ENCODE measurements at regions not wholly inside any gene's neighbourhood (a gene's known extent, or its start where the extent isn't known, plus 50 kb on each side); places are given as distances from the start of the nearest gene placed in this dataset.

DNA sequence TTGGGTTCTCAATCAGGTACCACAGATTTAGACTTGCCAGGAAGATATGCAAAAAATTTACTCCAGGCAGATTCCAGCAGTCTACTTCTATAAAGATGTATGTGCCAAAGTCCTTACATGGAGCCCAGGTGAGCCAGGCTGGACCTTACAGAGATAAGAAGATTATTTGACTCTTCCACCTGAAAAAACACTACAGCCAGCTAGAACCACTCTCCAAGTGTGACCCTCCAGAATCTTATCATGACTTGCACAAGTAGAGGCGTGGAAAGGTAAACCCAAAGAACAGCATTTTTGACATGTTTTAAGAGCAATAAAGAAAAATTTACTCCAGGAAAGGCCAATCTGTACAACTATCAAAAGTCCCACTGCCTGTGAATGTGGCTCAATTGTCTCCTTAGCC lies 146.8 kb upstream of the DPT start:
- DNase-seq, result no peak

DNA sequence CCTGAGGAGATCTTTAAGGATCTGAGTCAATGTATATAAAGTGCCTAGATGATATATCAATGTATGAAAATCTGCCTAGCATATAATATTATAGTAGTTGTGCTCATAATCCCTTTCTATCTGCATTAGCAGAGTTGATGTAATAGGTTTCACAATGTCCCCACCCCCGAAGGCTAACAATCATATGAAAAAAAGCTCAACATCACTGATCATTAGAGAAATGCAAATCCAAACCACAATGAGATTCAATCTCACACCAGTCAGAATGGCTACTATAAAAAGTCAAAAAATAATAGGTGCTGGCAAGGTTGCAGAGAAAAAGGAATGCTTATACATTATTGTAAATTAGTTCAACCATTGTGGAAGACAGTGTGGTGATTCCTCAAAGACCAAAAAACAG lies 147.8 kb upstream of the DPT start:
- no peak for DNase-seq

DNA sequence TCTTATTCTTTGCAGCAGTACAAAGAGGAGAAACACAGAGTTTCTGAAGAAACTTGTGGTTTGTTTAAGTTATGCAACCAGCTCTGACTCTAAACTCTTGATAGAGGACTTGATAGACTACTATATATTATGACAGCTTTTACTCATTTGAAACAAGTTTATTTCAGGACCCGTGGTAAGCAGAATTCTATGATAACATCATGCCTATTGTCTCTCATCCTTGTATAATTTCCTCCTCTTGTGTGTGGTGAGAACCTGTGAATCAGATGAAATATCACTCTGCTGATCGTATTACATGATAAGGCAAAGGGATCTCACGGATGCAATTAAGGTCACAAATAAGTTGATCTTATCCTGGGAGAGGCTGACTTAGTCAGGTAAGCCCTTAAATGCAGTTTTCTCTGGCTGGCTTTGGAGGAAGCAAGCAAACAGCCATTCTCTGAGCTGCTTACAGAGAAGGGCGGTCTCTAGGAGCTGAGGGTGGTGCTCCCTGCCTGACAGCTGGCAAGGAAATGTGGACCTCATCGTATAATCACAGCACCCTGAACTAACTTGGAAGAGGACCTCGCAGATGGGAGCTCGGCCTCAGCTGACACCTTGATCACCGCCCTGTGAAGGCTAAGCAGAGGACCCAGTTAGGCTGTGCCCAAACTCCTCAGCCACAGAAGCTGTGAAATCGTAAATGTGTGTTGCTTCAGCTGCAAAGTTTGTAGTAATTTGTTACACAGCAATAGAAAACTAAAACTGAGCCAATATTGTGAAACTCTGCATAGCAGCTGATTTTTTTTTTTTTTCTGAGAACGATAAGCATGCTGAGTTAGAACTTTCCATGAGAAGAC lies 151.1 kb upstream of the DPT start:
- DNase-seq, result no peak

DNA sequence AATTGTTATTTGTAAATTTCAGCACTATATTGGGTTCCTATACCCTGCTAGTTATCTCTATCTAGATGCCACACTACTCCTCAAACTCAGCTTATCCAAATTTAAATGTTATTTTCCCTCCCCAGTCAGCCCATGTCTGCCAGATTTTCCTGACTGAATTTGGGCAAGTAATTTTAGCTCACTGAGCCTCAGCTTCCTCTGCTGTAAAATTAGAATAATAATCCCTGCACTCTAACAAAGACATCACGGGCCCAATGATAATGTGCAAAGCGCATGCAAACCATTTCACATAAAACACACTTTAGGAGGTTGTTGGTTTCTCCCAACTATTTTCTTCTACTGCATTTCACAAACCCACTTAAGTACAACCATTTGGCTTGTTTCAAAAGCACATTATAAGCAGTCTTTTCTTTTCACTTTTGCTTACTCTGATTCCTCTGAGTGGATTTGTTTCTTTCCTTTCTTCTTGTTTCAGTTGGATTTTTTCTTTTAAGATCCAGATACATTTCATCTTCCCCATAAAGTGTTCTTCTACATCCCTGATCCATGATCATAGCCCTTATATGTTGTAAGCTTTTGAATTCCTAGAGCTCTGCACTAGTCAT lies 152.8 kb upstream of the DPT start:
- no peak for DNase-seq

DNA sequence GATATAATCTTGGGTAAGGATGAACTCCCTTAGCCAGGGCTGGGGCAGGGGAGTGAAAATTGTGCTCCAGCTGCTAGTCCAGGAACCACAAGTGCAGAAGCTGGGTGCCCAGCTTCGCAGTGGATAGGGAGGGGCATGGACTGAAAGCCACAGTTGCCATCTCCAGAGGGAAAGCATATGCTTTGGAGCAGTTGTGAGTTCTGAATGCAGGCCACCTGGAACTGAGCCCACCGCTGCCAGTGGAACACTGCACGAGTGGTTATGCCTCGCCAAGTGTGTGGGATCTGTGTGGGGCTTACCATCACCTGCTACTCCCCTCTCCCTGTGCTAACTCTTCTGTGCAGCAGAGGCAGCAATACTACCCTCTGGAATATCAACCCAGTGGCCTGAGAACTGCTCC lies 158.4 kb upstream of the DPT start:
- no peak for DNase-seq

DNA sequence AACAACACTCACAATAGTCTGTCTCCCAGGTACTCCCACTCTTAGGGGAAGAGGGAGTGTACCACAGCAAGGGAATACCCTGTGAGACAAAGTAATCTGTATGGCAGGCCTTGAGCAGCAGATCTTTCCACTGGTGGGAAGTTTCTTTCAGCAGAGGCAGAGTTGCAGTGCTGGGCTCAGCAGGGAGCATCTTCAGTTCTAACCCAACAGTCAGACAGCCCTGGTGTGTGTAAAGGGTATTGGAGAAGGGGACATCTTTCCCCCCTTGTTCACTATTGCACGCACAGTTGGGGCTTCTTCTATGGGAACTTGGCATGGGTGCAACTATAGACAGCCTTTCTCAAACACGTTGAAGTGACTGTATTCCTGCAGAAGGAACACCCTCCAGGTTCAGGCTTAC lies 159.4 kb upstream of the DPT start:
- no peak for DNase-seq

DNA sequence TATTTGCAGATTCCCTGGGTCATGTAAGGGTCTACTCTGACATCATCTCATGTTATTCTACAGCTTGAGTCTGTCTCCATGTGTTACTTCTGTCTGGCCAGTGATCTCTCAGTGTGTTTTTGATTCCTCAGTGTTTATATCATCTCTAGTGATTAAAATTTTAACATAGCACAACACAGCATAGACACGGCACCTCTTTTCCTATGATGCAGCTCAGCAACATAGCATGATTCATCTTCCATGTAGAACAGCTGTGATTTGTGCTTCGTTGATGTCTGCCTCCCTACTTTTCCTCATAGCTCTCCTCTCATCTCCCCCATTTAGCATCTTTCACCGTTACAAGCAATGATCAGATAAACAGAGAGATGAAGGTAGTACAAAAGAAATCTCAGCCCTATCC lies 163.9 kb upstream of the DPT start:
- no peak for DNase-seq

DNA sequence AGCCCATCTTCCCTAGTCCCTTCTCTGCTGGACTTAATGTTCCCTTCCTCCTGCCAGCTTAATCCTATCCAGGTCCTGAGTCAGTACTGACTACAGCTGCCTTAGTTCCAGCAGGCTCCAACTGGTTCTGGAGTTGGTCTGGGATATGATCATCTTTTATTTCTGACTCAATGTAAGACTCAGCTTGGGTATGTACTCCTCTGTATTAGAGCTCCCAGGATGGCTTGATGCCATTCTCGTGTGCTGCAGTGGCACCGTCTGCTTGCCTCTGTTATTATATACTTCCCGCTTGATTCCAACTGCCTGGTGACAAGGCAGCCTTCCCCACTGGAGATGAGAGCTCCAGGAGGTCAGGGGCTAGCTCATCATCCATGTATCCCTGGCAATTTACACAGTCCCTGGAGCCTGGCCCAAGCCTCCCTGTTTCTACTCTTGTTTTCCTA lies 164.4 kb upstream of the DPT start:
- DNase-seq, result no peak

DNA sequence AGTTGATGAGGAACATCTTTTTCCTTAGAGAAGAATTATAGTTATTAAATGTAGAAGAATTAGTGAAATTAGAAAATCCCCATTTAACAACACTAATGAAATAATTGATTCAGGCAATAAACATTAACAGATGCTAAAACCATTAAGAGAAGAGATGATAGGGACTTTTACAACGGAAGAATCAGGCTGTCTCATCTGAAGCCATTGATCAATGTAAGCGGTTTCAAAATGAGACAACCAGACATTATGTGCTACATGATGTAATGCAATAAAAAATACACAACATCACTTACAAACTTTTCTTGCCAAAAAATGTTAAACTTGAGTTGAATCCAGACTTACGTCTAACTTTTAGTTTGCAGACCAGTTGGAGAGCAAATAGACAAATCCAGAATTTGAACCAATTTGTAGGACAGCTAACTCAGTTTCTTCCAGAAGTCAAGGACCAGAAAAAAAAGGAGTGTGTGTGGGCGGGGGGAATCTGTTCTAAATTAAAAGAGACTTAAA lies 165.4 kb upstream of the DPT start:
- no peak for DNase-seq

DNA sequence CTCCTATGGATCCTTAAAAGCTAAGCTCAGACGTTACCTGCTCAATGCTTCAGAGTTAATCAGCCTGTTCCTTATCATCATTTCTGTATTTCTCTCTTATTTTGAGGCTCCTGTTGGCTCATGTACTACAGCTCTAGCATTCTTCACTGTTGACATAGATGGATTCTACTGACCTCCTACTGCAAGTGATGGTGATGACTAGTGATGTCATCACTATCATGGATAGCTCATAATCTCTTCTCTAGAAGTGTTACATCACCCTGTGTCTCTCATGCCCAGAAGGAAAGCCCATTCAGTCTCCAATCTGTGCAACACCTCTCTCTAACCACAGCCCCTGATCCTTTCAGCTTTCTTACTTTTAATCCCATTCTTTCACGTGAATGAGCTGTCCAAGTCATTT lies 168.2 kb upstream of the DPT start:
- DNase-seq, result no peak

DNA sequence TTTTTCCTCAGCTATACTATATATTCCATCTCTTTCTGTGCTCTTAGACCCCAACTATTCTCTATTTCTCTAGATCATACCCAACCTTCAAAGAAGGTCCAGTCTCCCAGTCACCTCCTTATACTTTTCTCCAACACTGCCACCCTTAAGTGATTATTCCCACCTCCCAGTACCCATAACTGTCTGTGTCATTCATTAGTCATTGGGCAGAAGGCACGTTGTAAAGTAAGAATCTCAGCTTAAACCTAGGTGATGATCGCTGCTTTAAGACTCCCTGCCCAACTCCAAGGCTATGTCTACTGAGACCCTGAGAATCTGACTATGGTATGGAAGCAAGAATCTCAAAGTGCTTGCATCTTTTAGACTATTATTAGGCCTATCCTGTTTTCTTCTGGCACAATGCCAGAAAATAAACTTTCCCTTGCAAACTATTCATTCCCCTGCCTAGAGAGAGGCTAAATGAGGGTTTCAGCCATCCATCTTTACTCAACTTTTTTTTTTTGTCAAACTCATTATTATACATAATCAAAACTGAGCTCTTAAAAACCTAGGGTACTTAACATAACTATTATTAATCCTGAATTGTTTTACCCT lies 174.3 kb upstream of the DPT start:
- DNase-seq, result no peak

DNA sequence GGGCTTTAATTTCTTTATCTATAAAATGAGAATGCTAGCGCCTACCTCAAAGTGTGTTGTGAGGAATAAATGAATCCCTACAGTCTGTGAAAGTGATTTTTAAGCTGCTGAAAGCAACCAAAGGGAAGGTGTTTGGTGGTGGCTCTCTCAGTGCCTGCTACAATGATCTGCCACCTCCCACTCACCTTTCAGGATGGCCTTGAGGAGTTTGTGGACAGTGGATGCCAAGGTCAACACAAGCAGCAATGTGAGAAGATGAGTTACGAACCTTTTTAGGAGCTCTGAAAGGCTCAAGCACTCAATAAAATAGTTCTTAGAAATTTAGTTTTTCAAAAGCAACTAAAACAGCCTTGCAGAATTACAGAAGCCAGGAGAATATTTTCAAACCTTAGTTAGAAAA lies 176.6 kb upstream of the DPT start:
- no peak for DNase-seq

DNA sequence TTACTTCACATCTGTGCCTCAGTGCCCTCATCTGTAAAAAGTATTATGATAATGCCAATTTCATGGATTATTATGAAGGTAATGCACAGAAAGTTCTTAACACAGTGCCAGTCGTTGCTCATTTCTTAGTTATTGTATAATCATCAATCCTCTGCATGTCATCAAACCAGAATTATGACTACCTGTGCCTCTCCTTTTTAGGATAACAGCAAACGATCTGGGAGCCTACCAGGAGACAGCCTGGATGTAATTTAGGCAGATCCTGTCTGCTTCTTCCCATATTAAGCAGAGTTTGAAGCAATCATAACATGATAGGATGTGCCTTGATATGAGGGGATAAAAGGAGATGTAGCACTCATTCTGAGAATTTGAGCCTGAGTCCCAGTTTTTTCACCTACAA lies 177.4 kb upstream of the DPT start:
- DNase-seq, result no peak

DNA sequence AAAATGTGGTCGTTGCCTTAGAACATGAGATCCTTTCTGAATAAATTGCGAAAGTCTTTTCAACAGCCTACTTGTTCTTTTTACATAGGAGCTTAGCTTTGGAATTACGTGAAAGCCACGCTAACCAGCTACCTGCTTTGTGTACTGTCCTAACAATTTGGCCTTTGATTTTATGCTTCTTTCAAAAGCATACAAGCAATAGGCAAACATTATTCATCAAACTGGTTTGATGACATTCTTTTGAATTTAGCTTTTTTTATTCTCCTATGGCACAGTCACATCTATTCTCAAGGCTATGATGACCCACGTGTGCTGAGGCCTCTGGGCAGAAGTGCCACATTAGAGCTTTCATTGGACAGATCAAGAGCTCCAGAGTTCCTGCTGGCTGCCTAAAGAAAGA lies 178.0 kb upstream of the DPT start:
- DNase-seq, result no peak

DNA sequence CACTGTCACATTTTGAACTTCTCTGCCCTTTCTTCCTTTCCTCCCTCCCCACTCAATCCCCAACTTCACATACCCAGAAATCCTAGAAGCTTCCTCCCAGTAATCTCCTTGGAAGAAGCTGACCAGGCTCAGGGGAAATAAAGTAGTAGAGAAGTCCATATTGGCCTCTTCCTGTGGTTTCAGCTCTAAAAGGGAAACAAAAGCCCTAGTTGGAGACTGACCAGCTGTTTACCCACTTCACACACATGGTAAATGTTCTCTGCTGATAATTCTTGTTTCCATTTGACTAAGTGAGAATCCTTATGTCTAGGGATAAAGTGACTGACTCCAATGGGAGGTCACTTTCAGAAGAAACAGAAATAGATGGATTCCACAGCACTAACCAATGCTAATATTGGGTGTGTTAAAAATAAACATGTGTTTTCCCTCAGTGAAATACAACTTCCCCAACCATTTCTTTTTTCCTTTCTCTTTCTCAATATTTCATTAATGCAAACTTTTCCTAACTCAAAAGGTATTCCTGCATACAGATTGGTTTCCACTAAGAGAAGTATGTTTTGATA lies 178.9 kb upstream of the DPT start:
- DNase-seq, result no peak

DNA sequence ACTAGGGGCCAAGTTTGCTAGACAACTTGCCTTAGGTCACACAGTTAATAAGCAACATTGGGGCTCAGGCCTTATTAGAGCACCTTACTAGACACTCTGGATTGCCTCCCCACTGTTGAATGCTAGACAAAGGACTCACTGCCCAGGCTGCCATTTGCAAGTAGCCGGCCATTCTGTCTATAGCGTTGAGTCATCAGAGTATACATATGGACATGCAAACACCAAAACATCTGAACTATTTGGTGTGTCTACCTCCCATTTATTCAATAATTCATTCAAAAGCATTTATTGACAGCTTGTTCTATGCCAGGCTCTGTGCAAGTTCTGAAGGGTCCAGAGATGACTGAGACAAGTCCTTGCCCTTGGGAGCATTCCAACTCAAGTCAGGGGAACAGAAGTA lies 181.4 kb upstream of the DPT start:
- DNase-seq, result no peak

DNA sequence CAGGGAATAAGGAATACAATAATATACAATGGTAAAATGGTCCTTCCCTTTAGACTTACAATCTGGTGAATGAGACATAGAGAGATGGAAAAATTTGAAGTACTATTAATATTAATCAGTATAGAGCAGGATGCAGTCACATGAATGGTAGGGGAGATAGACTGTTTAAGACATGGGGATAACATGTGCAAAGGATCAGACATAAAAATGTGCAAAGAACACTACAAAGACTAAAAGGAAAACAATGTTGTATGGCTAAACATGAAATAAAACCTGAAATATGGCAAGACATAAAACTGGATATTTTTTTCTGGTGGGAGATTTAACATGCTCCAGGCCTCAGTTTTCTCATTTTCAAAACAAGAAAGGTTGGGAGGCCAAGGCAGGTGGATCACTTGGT lies 182.4 kb upstream of the DPT start:
- no peak for DNase-seq

DNA sequence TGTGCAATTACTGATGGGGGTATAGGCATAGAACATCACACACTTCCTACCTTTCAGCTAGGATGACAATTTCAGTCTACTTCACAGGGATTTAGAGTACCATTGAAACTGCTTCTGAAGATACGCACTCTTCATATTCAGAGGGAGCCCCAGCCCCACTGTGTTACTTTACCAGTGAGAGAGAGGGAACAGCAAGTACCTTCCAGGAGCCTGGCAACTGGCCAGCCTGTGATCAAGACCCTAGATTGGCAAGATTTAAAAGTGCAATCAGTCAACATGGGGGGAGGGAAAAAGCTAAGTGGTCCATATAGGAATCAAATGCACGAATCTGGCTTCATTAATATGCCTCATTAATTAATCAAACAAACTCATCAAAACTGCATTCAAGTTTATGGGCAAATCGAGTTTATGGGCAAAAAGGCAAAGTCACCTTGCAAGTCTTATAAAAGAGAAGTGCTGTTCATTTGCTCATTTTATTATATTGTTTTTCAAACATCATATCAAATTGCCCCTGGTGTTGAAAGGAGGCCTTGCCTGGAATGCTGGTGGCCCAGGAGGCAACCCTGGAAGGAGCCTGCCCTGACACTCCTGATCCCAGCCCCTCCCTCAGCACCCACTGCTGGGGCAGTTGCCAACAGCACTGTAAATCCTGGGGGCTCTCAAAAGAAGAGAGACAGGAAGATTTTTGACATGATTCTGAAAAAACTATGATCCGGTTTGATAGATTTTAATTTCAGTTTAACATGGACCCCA lies 184.9 kb upstream of the DPT start:
- no peak for DNase-seq

DNA sequence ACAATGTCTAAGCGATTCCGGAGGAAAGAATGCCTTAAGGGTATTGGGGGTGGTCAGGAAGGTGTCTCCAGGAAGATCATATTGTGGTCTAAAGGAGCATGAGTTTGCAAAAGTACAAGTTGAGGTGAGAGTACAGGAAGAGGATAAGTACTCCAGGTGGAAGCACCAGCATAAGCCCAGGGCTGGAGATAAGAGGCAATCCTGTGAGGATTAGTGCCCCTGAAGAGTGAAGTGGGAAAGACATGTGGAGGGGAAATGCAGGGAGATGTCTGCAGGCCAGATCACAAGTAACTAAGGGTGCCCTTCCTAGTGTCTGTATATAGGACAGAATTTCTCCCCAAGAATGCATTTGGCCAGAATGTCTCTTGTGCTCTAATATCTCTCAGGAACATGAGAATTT lies 188.3 kb upstream of the DPT start:
- no peak for DNase-seq

DNA sequence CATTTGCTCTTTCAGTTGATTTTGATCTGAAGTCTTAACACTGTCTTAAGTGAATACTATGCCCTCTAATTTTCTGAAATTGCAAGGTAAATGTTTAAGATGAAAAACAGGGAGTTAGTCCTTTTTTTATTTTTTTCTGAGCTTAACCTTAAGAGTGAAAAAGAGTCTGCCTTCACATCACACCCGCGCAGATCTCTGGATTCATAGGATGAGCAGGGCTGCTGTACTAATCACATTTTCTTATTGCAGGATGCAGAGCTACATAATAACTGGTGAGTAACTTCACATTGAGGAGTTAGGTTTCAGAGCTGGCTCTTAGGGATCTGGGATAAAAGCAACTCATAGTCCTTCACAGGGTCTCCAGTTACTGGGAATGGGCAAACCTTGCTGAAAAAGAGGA lies 188.7 kb upstream of the ATP1B1 start:
- no peak for DNase-seq

DNA sequence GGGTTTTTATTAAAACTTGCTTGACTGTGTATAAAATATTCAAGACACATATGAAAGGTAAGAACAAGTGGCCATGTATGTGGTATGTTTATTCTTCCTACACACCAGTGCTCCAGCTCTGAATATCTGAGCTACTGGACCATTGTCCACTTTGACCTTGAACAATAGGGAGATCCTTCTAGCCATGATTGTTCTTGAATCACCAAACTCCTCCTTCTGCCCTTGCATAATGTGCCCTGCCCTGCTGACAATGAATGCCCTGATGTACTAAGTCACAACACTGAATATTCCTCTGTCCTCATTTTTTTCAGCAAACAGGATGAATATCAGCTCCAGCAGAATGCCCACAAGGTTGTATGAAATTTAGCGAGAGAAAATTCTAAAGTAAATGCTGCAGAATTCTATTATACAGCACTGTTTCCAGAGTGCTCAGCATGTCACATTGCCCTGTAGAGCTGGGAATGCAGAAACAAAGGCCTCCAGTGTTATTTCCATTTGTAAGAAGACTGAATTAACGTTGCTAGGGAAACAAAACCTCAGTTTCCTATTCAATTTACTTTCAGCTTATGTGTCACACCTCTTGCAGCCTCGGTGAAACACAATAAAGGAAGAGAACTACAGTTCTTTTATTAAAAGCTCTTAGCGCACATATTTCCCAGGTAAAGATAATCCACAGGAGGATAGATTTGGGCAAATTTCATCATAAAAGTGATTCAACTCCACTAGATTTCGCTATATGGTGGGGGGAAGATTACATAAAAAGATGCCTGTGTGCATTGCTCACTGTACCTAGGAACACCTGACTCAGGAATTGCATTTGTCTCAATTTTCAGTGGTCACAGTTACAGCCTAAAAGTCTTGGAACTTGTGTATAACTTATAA lies 187.4 kb upstream of the ATP1B1 start:
- DNase-seq, result no peak

DNA sequence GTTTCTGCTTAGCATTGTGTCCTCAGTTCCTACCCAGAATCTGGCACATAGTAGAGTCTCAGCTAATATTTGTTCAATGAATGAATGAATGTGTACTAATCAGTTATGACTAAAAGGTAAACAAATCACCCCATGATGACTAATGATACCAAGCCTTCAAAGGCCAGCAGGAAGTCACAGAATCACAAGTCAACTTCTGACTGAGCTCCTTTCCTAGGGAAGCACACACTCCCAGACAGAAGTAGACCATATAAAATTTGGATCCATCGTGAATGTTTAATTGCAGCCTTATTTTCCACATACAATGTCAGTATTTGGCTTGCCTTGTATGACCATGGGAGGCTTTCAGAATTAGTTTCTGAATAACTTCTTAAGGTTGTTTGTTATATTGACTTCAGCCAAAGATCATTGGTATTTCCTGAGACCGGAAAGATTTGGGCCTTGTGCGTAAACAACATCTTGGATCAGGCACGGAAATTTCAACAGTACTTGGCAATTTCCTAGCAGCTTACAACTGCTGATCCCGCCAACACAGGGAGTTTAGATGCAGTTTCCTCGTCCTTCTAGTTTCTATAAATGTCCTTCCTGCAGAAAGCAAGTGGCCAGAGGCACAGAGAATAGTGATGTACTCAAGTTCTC lies 185.9 kb upstream of the ATP1B1 start:
- no peak for DNase-seq
